Motor neuron (in vitro differentiated cells): ENCODE measurements at regions not wholly inside any gene's neighbourhood (a gene's known extent, or its start where the extent isn't known, plus 50 kb on each side); places are given as distances from the start of the nearest gene placed in this dataset.

Experiments
- ATAC-seq, 8 experiments: fragments of 200-7000 bp; cut with Tn5 transposase; replicated peaks in 6 of 8; 2 replicates each; pipeline ENCODE4 v1.8.0; 2021; ENCODE audit warnings: mild to moderate bottlenecking in 8 of 8, moderate library complexity in 8 of 8
- H3K27ac ChIP-seq, 2 donors: fragments of 250-450 bp; sonication (Bioruptor Pico); 2 replicates each; pipeline ENCODE4 v1.9.0; 2021; ENCODE audit warnings: antibody characterized with exemption in 2 of 2, mild to moderate bottlenecking in 2 of 2, moderate library complexity in 1 of 2
- H3K4me1 ChIP-seq, 2 donors: fragments of 250-450 bp; sonication (Bioruptor Pico); replicated peaks in 1 of 2; 2 replicates each; pipeline ENCODE4 v1.6.1; 2021; ENCODE audit warnings: antibody characterized with exemption in 2 of 2, mild to moderate bottlenecking in 2 of 2, moderate library complexity in 1 of 2
- H3K4me3 ChIP-seq, 5 donors: fragments of 250-450 bp; sonication (Bioruptor Pico); 2 replicates each; pipeline ENCODE4 v1.9.0; 2021; ENCODE audit warnings: antibody characterized with exemption in 5 of 5, mild to moderate bottlenecking in 5 of 5, moderate library complexity in 4 of 5
- WGBS, 10 experiments: fragments of 450-650 bp; shearing (Covaris generic); methylation state at CpG; one replicate each; pipeline ENCODE4 v1.0.0; 2022; 5-methylcytosine and 5-hydroxymethylcytosine counted together
- in situ Hi-C, 9 experiments: fragments of 400-800 bp; cut with MboI; loops; one replicate each; pipeline ENCODE4 v1.15.0; 2021; ENCODE audit warnings: low sequenced_read_pairs in 9 of 9, low pct_unique_long_range_greater_than_20kb in 2 of 9; ENCODE audit not compliant: unreplicated experiment in 9 of 9

DNA sequence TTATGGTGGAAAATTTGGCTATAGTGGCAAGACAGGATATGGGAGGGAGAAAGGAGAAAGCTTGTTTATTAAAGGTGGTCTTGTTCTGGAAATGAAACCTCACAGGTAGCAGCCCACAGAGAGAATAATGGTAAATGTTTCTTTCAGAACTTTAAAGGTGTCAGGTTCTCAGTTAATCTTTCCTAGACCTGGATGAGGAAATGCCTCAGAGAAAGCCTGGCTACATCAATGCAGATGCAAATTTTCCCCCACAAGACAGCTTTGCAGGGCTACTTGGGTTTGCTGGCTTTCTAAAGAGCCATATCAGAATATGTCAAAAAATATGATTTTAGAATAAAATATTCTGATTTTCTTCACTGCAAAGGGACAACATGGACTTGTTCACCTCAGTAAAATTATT, 715.0 kb downstream of the FAM133A start:
- Histone ChIP-seq H3K4me3 (no peak overlapping the region), H3K4me1 (no peaks in the 10 kb centered on the region), H3K27ac (no peak overlapping the region)
- in situ Hi-C loops: no loop called here
- ATAC-seq: no peak

DNA sequence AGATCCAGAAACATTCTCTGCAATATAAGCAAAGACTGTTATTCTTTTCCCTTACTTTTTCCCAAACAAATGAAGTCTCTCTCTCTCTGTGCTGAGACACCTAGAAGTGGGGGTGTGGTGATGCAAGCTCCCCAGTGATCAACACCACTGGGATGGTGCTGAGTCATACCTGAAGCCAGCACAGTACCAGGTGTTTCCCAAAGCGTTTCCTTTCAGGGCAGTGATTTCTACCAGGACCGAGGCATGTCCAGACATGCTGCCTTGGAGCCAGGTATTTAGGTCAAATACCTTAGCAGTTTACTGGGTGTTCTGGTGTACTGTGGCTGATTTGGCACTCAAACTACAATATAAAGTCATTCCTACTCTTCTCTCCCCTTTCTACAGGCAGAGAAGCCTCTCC, 726.5 kb downstream of the FAM133A start:
- H3K4me3 ChIP-seq: no peak overlapping the region
- WGBS, 10 experiments: 60 to 90% methylated on average over 1 to 2 of the region's 2 CpGs; no CpG with 5 or more reads in 8 of the 10 experiments
- no peak overlapping the region for H3K27ac ChIP-seq
- H3K4me1 ChIP-seq: no peaks in the 10 kb centered on the region
- in situ Hi-C loops: no loop called here
- no peak for ATAC-seq

DNA sequence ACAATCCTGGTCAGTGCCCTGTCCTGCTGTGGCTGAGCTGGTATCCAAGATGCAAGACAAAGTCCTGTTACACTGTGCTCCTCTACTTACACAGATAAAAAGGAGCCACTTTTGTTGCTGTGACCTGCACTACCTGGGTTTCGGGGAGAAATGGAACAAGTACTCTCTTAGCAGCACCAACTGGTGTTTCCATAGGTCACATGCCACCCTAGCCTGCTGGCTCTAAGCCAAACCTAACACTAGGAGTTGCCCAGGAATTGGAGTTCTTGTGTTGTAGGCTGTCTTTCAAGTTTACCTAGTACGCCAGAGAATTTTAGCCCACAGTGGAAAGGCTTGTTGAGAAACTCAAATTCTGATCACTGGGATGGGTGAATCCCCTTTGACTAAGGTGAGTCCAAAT, 727.4 kb downstream of the FAM133A start:
- in situ Hi-C loops: no loop called here
- H3K27ac ChIP-seq: no peak overlapping the region
- no peaks in the 10 kb centered on the region for H3K4me1 ChIP-seq
- no peak for ATAC-seq
- 21 to 100% (median 89%) methylated on average over 1 to 2 of the region's 2 CpGs; no CpG with 5 or more reads in 5 of the 10 experiments for WGBS, 10 experiments
- H3K4me3 ChIP-seq: no peak overlapping the region

DNA sequence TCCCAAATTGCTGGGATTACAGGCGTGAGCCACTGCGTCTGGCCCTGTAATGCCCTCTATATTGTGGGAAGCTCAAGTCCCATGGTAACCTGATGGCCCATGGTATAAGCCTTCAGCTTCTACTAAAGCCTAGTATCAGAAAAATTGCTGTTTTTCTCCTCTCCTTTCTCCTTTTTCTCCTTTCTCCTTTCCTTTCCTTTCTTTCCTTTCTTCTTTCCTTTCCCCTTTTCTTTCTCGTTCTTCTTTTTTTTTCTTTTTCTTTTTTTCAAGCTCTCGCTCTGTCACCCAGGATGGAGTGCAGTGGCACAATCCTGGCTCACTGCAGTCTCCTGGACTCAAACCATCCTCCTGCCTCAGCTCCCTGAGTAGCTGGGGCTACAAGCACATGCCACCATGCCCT, 740.7 kb downstream of the FAM133A start:
- H3K4me1 ChIP-seq: no peaks in the 10 kb centered on the region
- H3K4me3 ChIP-seq: no peak overlapping the region
- no peak overlapping the region for H3K27ac ChIP-seq
- in situ Hi-C loops: no loop called here
- WGBS, 10 experiments: 3 to 100% (median 41%) methylated on average over 2 to 4 of the region's 4 CpGs; no CpG with 5 or more reads in 4 of the 10 experiments
- no peak for ATAC-seq

DNA sequence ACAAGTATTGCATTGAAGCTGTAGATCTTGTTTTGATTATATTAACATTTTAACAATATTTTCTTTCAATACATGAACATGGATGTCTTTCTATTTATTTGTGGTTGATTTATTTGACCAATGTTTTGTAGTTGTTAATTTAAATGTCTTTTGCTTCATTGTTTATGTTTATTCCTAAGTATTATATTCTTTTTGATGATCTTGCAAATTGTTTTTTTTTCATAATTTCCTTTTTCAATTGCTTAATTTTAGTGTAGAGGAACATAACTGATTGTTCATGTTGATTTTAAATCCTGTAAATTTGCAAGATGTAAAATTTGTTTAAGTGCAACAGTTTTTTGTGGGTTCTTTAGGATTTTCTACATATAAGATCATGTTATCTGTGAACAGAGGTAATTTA, 744.1 kb downstream of the FAM133A start:
- Histone ChIP-seq H3K27ac (no peak overlapping the region), H3K4me3 (no peak overlapping the region), H3K4me1 (no peaks in the 10 kb centered on the region)
- no peak for ATAC-seq
- in situ Hi-C loops: no loop called here

DNA sequence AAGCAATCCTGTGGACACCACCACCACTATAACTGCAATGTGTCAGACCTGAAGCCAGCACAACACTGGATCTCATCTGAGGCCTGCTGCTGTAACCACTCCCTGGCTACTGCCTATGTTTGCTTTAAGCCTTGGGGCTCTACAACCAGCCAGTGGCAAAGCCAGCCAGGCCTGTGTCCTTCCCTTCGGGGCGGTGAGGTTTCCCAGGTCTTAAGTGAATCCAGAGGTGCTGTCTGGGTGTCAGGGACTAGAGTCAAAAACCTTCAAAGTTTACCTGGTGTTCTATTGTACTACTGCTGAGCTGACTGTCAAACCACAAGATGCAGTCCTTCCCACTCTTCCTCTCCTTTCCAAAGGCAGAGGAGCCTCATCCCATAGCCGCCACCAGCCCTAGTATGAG, 750.5 kb downstream of the FAM133A start:
- no peaks in the 10 kb centered on the region for H3K4me1 ChIP-seq
- no CpG with 5 or more reads among the region's 3 CpGs for WGBS, 10 experiments
- in situ Hi-C loops: no loop called here
- no peak for ATAC-seq
- H3K27ac ChIP-seq: no peak overlapping the region
- H3K4me3 ChIP-seq: no peak overlapping the region

DNA sequence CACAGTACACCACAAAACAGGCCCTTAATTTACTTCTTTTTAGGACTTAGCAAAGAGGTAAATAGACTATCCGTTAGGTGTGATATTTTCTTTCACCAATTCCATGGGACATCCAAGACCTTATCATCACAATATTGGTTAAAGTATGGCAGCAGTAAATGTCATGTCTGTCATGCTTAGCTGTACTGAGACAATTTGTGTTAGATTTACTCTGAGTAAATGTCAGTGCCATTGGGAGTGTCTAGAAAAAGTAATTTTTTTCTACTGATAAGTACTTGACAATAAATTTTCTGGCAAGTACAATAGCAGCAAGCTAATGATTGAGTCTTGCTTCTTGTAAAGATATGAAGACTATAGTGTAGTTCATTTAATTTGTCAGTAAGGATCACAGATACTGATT, 756.1 kb downstream of the FAM133A start:
- no peak for ATAC-seq
- WGBS, 10 experiments: 0 to 100% (median 0%) methylated on average over 1 of the region's 1 CpG; no CpG with 5 or more reads in 5 of the 10 experiments
- no peak overlapping the region for H3K27ac ChIP-seq

DNA sequence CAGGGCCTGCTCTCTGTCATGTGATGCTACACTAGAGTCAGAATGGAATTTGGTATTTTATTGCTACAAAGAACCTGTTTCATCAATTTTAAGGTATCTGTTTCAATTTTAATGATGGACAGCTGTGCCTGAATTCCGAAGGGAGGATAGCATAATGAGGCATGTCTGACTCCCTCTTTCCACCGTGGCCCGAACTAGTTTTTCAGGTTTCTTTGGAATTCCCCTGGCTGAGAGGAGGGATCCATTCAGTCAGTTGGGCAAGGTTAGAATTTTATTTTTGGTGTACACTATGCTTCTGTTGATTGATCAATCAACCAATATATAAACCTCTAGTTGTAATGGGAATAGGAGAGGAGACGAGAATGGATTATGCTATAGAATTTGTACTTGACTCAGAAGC, 761.8 kb downstream of the FAM133A start:
- ATAC-seq: no peak
- Histone ChIP-seq H3K27ac (no peak overlapping the region), H3K4me3 (no peak overlapping the region), H3K4me1 (no peaks in the 10 kb centered on the region)
- in situ Hi-C loops: no loop called here
- 0 to 85% (median 41%) methylated on average over 1 to 4 of the region's 4 CpGs; no CpG with 5 or more reads in 5 of the 10 experiments for WGBS, 10 experiments

More for the DNA sequence above, 756.1 kb downstream of the FAM133A start:
- Histone ChIP-seq H3K4me3 (no peak overlapping the region), H3K4me1 (no peaks in the 10 kb centered on the region)
- in situ Hi-C loops: no loop called here

DNA sequence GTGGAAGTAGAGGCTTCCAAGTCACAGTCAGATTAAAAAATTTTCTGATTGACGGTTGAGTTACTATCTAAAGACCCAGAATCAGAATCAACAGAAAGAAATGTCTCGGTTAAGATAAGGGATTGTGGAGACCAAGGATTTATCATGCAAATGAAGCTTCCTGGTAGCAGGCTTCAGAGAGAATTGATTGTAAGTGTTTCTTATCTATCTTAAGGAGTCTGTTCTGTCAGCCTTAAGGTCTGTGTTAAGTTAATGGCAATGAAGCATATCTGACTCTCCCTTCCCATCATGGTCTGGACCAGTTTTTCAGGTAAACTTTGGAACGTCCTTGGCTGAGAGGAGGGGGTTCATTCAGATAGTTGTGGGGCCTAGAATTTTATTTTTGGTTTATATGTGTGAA, 780.2 kb downstream of the FAM133A start:
- Histone ChIP-seq H3K4me1 (no peaks in the 10 kb centered on the region), H3K4me3 (no peak overlapping the region), H3K27ac (no peak overlapping the region)
- in situ Hi-C loops: no loop called here
- WGBS, 10 experiments: 0 to 49% (median 17%) methylated on average over 1 to 3 of the region's 3 CpGs; no CpG with 5 or more reads in 5 of the 10 experiments
- ATAC-seq: no peak

DNA sequence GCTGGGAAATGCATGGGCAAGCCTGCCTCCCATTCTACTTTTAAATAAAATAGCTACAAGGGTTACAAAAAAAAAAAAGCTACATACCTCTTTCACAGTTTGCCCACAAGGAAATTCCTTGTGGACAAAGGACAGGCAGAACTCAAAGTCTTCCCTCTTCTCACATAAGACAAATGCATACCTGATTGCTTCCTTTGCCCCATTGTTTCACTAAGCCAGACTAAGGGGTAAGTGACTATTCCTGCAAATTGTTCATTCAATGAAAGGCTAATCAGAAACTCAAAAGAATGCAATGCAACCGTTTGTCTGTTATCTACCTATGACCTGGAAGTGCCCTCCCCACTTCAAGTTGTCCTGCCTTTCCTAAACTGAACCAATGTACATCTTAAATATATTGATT, 780.6 kb downstream of the FAM133A start:
- Histone ChIP-seq H3K4me3 (no peak overlapping the region), H3K4me1 (no peaks in the 10 kb centered on the region), H3K27ac (no peak overlapping the region)
- in situ Hi-C loops: no loop called here
- ATAC-seq: no peak
- 0 to 20% (median 13%) methylated on average over 1 of the region's 1 CpG; no CpG with 5 or more reads in 5 of the 10 experiments for WGBS, 10 experiments

DNA sequence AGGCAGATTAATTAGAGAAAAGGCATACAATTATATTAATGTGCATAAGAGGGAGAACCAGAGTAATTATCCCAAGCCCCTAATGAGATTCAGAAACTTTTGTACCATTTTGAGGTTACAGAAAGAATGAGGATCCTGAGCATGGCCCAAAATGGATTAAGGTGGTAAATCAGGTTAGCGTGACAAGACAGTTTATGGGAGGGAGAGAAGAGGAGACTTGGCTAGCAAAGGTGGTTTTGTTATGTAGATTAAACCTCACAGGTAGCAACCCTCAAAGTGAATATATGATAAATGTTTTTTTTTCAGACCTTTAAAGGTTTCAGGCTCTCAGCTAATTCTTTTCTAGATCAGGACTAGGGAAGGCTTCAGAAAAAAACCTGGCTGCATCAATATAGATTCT, 781.8 kb downstream of the FAM133A start:
- in situ Hi-C loops: no loop called here
- Histone ChIP-seq H3K4me1 (no peaks in the 10 kb centered on the region), H3K27ac (no peak overlapping the region), H3K4me3 (no peak overlapping the region)
- 0 to 80% methylated on average over 1 of the region's 1 CpG; no CpG with 5 or more reads in 8 of the 10 experiments for WGBS, 10 experiments
- no peak for ATAC-seq

DNA sequence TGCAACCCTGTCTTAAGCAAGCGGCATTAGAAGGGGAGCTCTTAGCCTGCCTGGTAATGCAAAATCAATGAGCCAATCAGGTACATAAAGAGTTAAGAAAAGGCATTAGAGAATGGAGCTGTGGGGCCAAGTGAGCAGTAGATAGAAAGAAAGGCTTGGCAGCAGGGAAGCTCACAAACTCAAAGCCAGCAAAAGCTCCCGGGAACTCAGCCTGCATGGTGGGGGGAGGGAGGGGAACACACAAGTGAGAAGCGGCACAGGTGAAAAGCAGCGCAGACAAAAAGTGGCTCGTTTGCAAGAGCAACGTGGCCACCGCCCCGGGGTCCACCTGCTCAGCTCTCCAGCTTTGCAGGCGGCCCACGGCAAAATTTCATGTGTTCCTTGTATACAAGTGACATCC, 818.5 kb downstream of the FAM133A start:
- peaks cover 0 to 5% of the 10 kb centered on the region in 2 donors for H3K4me1 ChIP-seq
- in situ Hi-C loops: no loop called here
- 6 to 21% methylated on average over 7 to 10 of the region's 10 CpGs; no CpG with 5 or more reads in 8 of the 10 experiments for WGBS, 10 experiments
- H3K4me3 ChIP-seq: no peak overlapping the region
- H3K27ac ChIP-seq: no peak overlapping the region
- ATAC-seq: no peak

DNA sequence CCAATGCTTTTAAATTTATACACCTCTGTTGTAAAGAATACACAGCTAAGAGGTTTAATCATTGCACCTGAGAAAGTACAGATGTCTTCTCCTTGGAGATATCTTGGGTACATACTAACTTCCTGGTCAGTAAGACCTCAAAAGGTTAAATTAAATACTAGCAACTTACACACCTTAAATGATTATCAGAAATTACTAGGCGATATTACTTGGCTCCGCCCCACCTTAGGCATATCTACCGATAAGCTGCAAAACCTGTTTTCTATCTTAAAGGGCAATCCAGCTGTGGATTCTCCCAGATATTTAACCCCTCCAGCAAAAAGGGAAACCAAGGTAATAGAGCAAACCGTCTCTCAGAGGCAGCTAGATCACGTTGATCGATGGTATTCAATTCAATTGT, 819.4 kb downstream of the FAM133A start:
- Histone ChIP-seq H3K4me3 (no peak overlapping the region), H3K27ac (no peak overlapping the region)
- ATAC-seq: no peak

DNA sequence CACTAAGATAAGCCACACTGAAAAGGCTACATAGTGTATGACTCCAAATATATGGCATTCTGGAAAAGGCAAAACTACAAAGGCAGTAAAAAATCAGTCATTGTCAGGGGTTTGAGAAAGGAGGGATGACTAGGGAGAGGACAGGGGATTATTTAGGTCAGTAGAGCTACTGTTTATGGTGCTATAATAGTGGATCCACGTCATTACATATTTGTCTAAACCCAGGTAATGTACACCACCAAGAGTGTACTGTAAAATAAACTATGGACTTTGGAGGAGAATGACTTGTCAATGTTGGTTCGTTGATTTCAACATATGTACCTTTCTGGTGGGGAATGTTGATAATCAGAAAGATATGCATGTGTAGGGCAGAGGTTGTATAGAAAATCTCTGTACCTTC, 837.6 kb downstream of the FAM133A start:
- in situ Hi-C loops: no loop called here
- H3K27ac ChIP-seq: no peak overlapping the region
- no peak overlapping the region for H3K4me3 ChIP-seq
- WGBS, 10 experiments: 0 to 90% (median 53%) methylated on average over 1 to 2 of the region's 2 CpGs; no CpG with 5 or more reads in 6 of the 10 experiments
- no peaks in the 10 kb centered on the region for H3K4me1 ChIP-seq
- ATAC-seq: no peak

More for the DNA sequence above, 819.4 kb downstream of the FAM133A start:
- 92 to 100% methylated on average over 1 to 4 of the region's 6 CpGs; no CpG with 5 or more reads in 8 of the 10 experiments for WGBS, 10 experiments
- in situ Hi-C loops: no loop called here
- H3K4me1 ChIP-seq: peaks cover 0 to 5% of the 10 kb centered on the region in 2 donors
